HCT116 (cell line): ENCODE measurements at regions not wholly inside any gene's neighbourhood (a gene's known extent, or its start where the extent isn't known, plus 50 kb on each side); places are given as distances from the start of the nearest gene placed in this dataset.
A peak's percentile ranks its signal among the peaks of the same experiment; 100 is the strongest.

Source experiments
- ATAC-seq: fragments of 200-7000 bp; cut with Tn5 transposase; 2 replicates; pipeline ENCODE4 v1.9.1; 2020; ENCODE audit warnings: mild to moderate bottlenecking, moderate library complexity
- BruUV-seq: library from RNA; stranded (reverse); fragments of 400-500 nt; replicated peaks from 2 replicates; lab custom pipeline; 2021; lab: Mats Ljungman, UMichigan
- CTCF ChIA-PET: fragments of 300-600 bp; sonication (Branson Sonifier 250); formaldehyde crosslinking; loops from one replicate; lab custom pipeline; 2021; ENCODE audit warnings: antibody characterized with exemption; lab: Charles Lee
- POLR2A ChIA-PET: fragments of 300-600, 350-600 bp; sonication (Branson Sonifier 250); formaldehyde crosslinking; loops from one replicate; lab custom pipeline; 2021; ENCODE audit warnings: antibody characterized with exemption; lab: Charles Lee
- RAD21 ChIA-PET, 2 experiments: fragments of 300-600 bp; sonication (Branson Sonifier 250); formaldehyde crosslinking; loops; one replicate each; lab custom pipeline; 2023; ENCODE audit warnings: low total read pairs in 2 of 2; ENCODE audit not compliant: uncharacterized antibody in 2 of 2, unreplicated experiment in 2 of 2, low non-redundant PET in 1 of 2; lab: Charles Lee
- DNase-seq: peaks from one replicate; pipeline ENCODE4 v3.0.0-alpha.2; 2010; ENCODE audit warnings: low read depth, low spot score
- H2AFZ ChIP-seq: fragments of 200-600 bp; shearing (Covaris generic), sonication (generic); 2 replicates; pipeline ENCODE4 v1.6.1; 2017; ENCODE audit warnings: low read depth, mixed run types, mixed read lengths, antibody characterized with exemption, low read length; ENCODE audit not compliant: poor library complexity, severe bottlenecking
- H3K27ac ChIP-seq: 2 replicates; pipeline ENCODE4 v1.5.1; 2012; ENCODE audit warnings: low read depth, low read length
- H3K27me3 ChIP-seq: fragments of 200-600 bp; sonication (generic); 2 replicates; pipeline ENCODE4 v1.6.1; 2016; ENCODE audit warnings: mixed run types, low read length, mixed read lengths; ENCODE audit not compliant: insufficient read depth
- H3K36me3 ChIP-seq, 2 experiments: fragments of 200-500 bp in 1 of 2; fragments of 200-600 bp in 1 of 2; sonication (Bioruptor generic) in 1 of 2; sonication (generic) in 1 of 2; 2 replicates each; pipeline versions ENCODE4 v1.5.1 to v1.6.1; 2014 to 2016; ENCODE audit warnings: low read length in 2 of 2, inconsistent platforms in 1 of 2, mixed read lengths in 1 of 2, mixed run types in 1 of 2; ENCODE audit not compliant: insufficient read depth in 2 of 2, control insufficient read depth in 1 of 2
- H3K4me1 ChIP-seq, 2 experiments: fragments of 200-600 bp in 1 of 2; sonication (generic) in 1 of 2; 2 replicates each; pipeline versions ENCODE4 v1.5.1 to v1.6.1; 2012 to 2017; ENCODE audit warnings: low read length in 2 of 2, inconsistent platforms in 1 of 2, mild to moderate bottlenecking in 1 of 2, mixed read lengths in 1 of 2, mixed run types in 1 of 2, moderate library complexity in 1 of 2; ENCODE audit not compliant: insufficient read depth in 2 of 2, control insufficient read depth in 1 of 2
- H3K4me2 ChIP-seq: fragments of 200-600 bp; sonication (generic); 2 replicates; pipeline ENCODE4 v1.6.1; 2017; ENCODE audit warnings: mixed run types, low read length, mixed read lengths
- H3K4me3 ChIP-seq, 2 experiments: fragments of 200-600 bp in 1 of 2; sonication (generic) in 1 of 2; replicated peaks in 1 of 2; 2 replicates each; pipeline ENCODE4 v1.5.1; 2011 to 2016; ENCODE audit warnings: low read length in 2 of 2, control low read depth in 1 of 2, low read depth in 1 of 2, mild to moderate bottlenecking in 1 of 2, mixed read lengths in 1 of 2, mixed run types in 1 of 2
- H3K79me2 ChIP-seq: fragments of 200-600 bp; sonication (generic); 2 replicates; pipeline ENCODE4 v1.6.1; 2017; ENCODE audit warnings: mild to moderate bottlenecking, mixed run types, low read length, moderate library complexity, mixed read lengths; ENCODE audit not compliant: insufficient read depth
- H3K9ac ChIP-seq: fragments of 200-600 bp; sonication (generic); 2 replicates; pipeline ENCODE4 v1.6.1; 2016; ENCODE audit warnings: low read length, mixed read lengths
- H3K9me2 ChIP-seq: fragments of 200-600 bp; sonication (generic), shearing (Covaris generic); 2 replicates; pipeline ENCODE4 v1.6.1; 2017; ENCODE audit warnings: mixed run types, mild to moderate bottlenecking, moderate library complexity; ENCODE audit not compliant: insufficient read depth
- H3K9me3 ChIP-seq, 2 experiments: fragments of 200-500 bp in 1 of 2; fragments of 200-600 bp in 1 of 2; sonication (Bioruptor generic) in 1 of 2; sonication (generic) in 1 of 2; 2 replicates each; pipeline ENCODE4 v1.6.1; 2014 to 2017; ENCODE audit warnings: low read length in 2 of 2, mixed read lengths in 2 of 2, inconsistent platforms in 1 of 2, low read depth in 1 of 2, mild to moderate bottlenecking in 1 of 2, mixed run types in 1 of 2, moderate library complexity in 1 of 2; ENCODE audit not compliant: control insufficient read depth in 1 of 2, insufficient read depth in 1 of 2
- H4K20me1 ChIP-seq: fragments of 200-600 bp; sonication (generic), shearing (Covaris generic); 2 replicates; pipeline ENCODE4 v1.6.1; 2017; ENCODE audit warnings: mixed run types, mild to moderate bottlenecking, moderate library complexity; ENCODE audit not compliant: insufficient read depth
- CBX3 ChIP-seq: IDR thresholded peaks from 2 replicates; pipeline ENCODE4 v1.6.1; 2012; ENCODE audit warnings: low read depth
- EGR1 ChIP-seq: IDR thresholded peaks from 2 replicates; pipeline ENCODE4 v1.6.1; 2012; ENCODE audit warnings: low read depth
- EZH2 ChIP-seq: fragments of 200-600 bp; sonication (generic); IDR thresholded peaks from 2 replicates; pipeline ENCODE4 v1.6.1; 2017; ENCODE audit warnings: antibody characterized with exemption, mixed run types
- FOSL1 ChIP-seq: IDR thresholded peaks from 2 replicates; pipeline ENCODE4 v1.6.1; 2012; ENCODE audit warnings: low read depth
- JUND ChIP-seq: IDR thresholded peaks from 2 replicates; pipeline ENCODE4 v1.6.1; 2012
- POLR2A ChIP-seq: IDR thresholded peaks from 2 replicates; pipeline ENCODE4 v1.7.0; 2011; ENCODE audit warnings: borderline replicate concordance; ENCODE audit not compliant: insufficient read depth, insufficient read length; ENCODE audit errors: extremely low read depth
- POLR2AphosphoS5 ChIP-seq: IDR thresholded peaks from 2 replicates; pipeline ENCODE4 v1.6.1; 2011; ENCODE audit warnings: mild to moderate bottlenecking, low read depth, low read length, moderate library complexity
- SP1 ChIP-seq: IDR thresholded peaks from 2 replicates; pipeline ENCODE4 v1.6.1; 2012; ENCODE audit warnings: low read depth
- SRF ChIP-seq: IDR thresholded peaks from 2 replicates; pipeline ENCODE4 v1.6.1; 2012; ENCODE audit warnings: low read depth
- YY1 ChIP-seq: IDR thresholded peaks from 2 replicates; pipeline ENCODE4 v1.6.1; 2011; ENCODE audit warnings: low read length, low read depth, moderate library complexity, mild to moderate bottlenecking; ENCODE audit not compliant: insufficient replicate concordance; ENCODE audit errors: extremely low read depth
- intact Hi-C: fragments of 100-400 bp; cut with micrococcal nuclease; formaldehyde crosslinking; loops from 2 replicates; pipeline ENCODE4 v1.10.0; 2022
- TF ChIP-seq, protein P1 (sequence below): IDR thresholded peaks from 2 replicates; pipeline ENCODE4 v1.6.1; 2012
- TF ChIP-seq, protein P2 (sequence below): IDR thresholded peaks from 2 replicates; pipeline ENCODE4 v1.6.1; 2012
- TF ChIP-seq, protein P3 (sequence below), 3 experiments: fragments of 200-600 bp in 1 of 3; sonication (generic) in 1 of 3; IDR thresholded peaks in 2 of 3; conservative IDR thresholded peaks in 1 of 3; 2 replicates each; pipeline ENCODE4 v1.5.1; 2012 to 2017; ENCODE audit warnings: low read depth in 2 of 3, low read length in 2 of 3, antibody characterized with exemption in 1 of 3, borderline replicate concordance in 1 of 3, control low read depth in 1 of 3, mild to moderate bottlenecking in 1 of 3, mixed read lengths in 1 of 3, mixed run types in 1 of 3, moderate library complexity in 1 of 3; ENCODE audit not compliant: insufficient read depth in 1 of 3

DNA sequence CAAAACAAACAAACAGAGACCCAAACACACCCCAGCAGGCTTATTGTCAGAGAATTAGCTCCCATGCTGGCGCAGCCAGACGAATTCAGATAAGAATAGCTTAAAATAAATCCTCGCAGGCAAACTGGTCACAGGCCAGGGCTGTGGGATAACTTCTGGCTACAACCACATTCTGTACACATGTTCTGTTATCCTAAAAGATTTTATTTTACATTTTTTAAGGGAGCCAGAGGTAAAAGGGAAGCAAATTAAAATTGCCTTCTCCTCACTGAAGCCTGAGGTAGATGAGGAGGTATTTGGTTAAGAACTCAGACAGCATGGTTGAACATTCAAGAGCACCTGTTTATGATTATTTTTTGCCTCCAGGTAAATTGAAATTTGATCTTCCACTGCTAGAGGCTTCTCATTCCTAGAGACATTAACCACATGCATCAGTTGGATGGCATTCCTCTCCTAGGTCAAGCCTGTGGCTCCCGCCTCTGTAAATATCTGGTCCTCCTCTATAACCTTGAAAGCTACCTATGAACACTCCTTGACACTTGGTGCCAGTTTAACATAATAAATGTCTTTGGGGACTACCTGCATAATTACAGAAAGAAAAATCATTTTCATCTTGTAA lies 190.3 kb downstream of the SATB1 start:
- intact Hi-C loops, result no loop called here
- H2AFZ ChIP-seq, result no peak overlapping the region
- no TSS peak for BruUV-seq

More for the DNA sequence above, 190.3 kb downstream of the SATB1 start:
- Histone ChIP-seq H3K36me3 (no peaks in the 10 kb centered on the region), H3K4me2 (peak overlapping the region; percentile 2; the same call in 1 of the 2 replicates), H3K4me1 (peaks cover 5 to 24% of the 10 kb centered on the region in 2 experiments; a peak in 3 of 4 replicates), H3K9me3 (no peaks in the 10 kb centered on the region), H3K79me2 (no peaks in the 10 kb centered on the region), H4K20me1 (no peaks in the 10 kb centered on the region), H3K9ac (no peak overlapping the region), H3K27ac (no peak overlapping the region), H3K9me2 (no peaks in the 10 kb centered on the region), H3K27me3 (no peaks in the 10 kb centered on the region), H3K4me3 (no peak overlapping the region)
- ChIA-PET CTCF (no interaction called here), RAD21 (no interaction called here), POLR2A (no interaction called here)
- no peak for DNase-seq
- ATAC-seq, result no peak
- TF ChIP-seq JUND (no peak), CBX3 (no peak), EGR1 (no peak), FOSL1 (no peak), EZH2 (no peak), YY1 (no peak), SP1 (no peak), SRF (no peak), POLR2AphosphoS5 (no peak), POLR2A (no peak)
- TF ChIP-seq, protein P1, sequence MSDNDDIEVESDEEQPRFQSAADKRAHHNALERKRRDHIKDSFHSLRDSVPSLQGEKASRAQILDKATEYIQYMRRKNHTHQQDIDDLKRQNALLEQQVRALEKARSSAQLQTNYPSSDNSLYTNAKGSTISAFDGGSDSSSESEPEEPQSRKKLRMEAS, result no peak
- TF ChIP-seq, protein P2, sequence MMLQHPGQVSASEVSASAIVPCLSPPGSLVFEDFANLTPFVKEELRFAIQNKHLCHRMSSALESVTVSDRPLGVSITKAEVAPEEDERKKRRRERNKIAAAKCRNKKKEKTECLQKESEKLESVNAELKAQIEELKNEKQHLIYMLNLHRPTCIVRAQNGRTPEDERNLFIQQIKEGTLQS, result no peak
- TF ChIP-seq, protein P3, sequence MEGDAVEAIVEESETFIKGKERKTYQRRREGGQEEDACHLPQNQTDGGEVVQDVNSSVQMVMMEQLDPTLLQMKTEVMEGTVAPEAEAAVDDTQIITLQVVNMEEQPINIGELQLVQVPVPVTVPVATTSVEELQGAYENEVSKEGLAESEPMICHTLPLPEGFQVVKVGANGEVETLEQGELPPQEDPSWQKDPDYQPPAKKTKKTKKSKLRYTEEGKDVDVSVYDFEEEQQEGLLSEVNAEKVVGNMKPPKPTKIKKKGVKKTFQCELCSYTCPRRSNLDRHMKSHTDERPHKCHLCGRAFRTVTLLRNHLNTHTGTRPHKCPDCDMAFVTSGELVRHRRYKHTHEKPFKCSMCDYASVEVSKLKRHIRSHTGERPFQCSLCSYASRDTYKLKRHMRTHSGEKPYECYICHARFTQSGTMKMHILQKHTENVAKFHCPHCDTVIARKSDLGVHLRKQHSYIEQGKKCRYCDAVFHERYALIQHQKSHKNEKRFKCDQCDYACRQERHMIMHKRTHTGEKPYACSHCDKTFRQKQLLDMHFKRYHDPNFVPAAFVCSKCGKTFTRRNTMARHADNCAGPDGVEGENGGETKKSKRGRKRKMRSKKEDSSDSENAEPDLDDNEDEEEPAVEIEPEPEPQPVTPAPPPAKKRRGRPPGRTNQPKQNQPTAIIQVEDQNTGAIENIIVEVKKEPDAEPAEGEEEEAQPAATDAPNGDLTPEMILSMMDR (IDR thresholded peaks at IDR 0.05 in 2 of 3, conservative IDR thresholded peaks at IDR 0.05 in 1 of 3; ENCODE audit: borderline replicate concordance in 1 of 3, insufficient read depth in 1 of 3, low read depth in 2 of 3, low read length in 2 of 3), result no peak
